ENCODE measurements at regions not wholly inside any gene's neighbourhood (a gene's known extent, or its start where the extent isn't known, plus 50 kb on each side); places are given as distances from the start of the nearest gene placed in this dataset.
"Not testable (repeated sequence)": the region's sequence is repeated elsewhere in the genome, so short reads cannot be mapped to it uniquely, and the experiment has no call there.

GRCh38 chr17:34024386-34024785 lies 230.7 kb upstream of the CCL2 start:
- no peaks in the 10 kb centered on the region for H3K36me3 ChIP-seq (replicated peaks in 1 of 2; ENCODE audit: control extremely low read depth in 1 of 2, control insufficient read depth in 1 of 2, extremely low read depth in 1 of 2, insufficient read depth in 2 of 2, low read length in 1 of 2)
- DNase-seq = no peak
- Mint-ChIP-seq H3K27me3 (peaks cover 35% of the 10 kb centered on the region), H3K27ac (no peak overlapping the region), H3K9me3 (ENCODE audit: insufficient read depth) (no peaks in the 10 kb centered on the region), H3K4me1 (no peaks in the 10 kb centered on the region), H3K4me3 (no peak overlapping the region)
- H3K4me2 ChIP-seq (replicated peaks; ENCODE audit: low read depth, low read length, poor library complexity, severe bottlenecking) = no peak overlapping the region
- H3K4me1 ChIP-seq (ENCODE audit: control insufficient read depth in 2 of 2, insufficient read depth in 2 of 2, low read length in 2 of 2) = no peaks in the 10 kb centered on the region
- no peak overlapping the region for H3K4me3 ChIP-seq (ENCODE audit: control extremely low read depth in 1 of 5, extremely low read depth in 1 of 5, insufficient read depth in 1 of 5, low read depth in 2 of 5, low read length in 4 of 5)
- CTCF ChIA-PET = no interaction called here
- 95% methylated on average over 3 of the region's 4 CpGs for WGBS (ENCODE audit: insufficient coverage)
- no peaks in the 10 kb centered on the region for H3K9me3 ChIP-seq (ENCODE audit: control extremely low read depth in 1 of 3, control insufficient read depth in 2 of 3, insufficient read depth in 1 of 3, low read length in 2 of 3)
- H3K27me3 ChIP-seq (replicated peaks in 1 of 4; ENCODE audit: control extremely low read depth in 1 of 4, control insufficient read depth in 3 of 4, insufficient read depth in 4 of 4, low read length in 3 of 4) = peaks cover 0 to 5% (median 1%) of the 10 kb centered on the region in 4 experiments
- no peaks in the 10 kb centered on the region for H4K20me1 ChIP-seq (ENCODE audit: control insufficient read depth, insufficient read depth, low read length, poor library complexity, severe bottlenecking)
- H3K27ac ChIP-seq (ENCODE audit: low read length in 2 of 2) = no peak overlapping the region
- ATAC-seq (ENCODE audit: low read depth) = no peak
- TF ChIP-seq EZH2 (IDR thresholded peaks at IDR 0.05; ENCODE audit: borderline replicate concordance, insufficient read depth, low read depth, low read length, poor library complexity, severe bottlenecking) (no peak), CTCF (IDR thresholded peaks at IDR 0.05) (no peak)
- intact Hi-C loops (cut with micrococcal nuclease) = no loop called here
- no peaks in the 10 kb centered on the region for H3K79me2 ChIP-seq (ENCODE audit: control insufficient read depth, insufficient read depth, low read length)
- H2AFZ ChIP-seq (ENCODE audit: insufficient read depth, low read depth, low read length, poor library complexity, severe bottlenecking) = no peak overlapping the region
- H3K9ac ChIP-seq (ENCODE audit: low read length) = no peak overlapping the region
- POLR2A ChIA-PET = no interaction called here

- intact Hi-C loops (cut with micrococcal nuclease) = no loop called here
- H3K79me2 ChIP-seq (ENCODE audit: control insufficient read depth, insufficient read depth, low read length) = no peaks in the 10 kb centered on the region
- TF ChIP-seq CTCF (IDR thresholded peaks at IDR 0.05) (no peak), EZH2 (IDR thresholded peaks at IDR 0.05; ENCODE audit: borderline replicate concordance, insufficient read depth, low read depth, low read length, poor library complexity, severe bottlenecking) (no peak)
- 67% methylated on average over 2 of the region's 2 CpGs for WGBS (ENCODE audit: insufficient coverage)
- no peak overlapping the region for H3K4me3 ChIP-seq (ENCODE audit: control extremely low read depth in 1 of 5, extremely low read depth in 1 of 5, insufficient read depth in 1 of 5, low read depth in 2 of 5, low read length in 4 of 5)
- ChIA-PET POLR2A (no interaction called here), CTCF (no interaction called here)
- Mint-ChIP-seq H3K4me3 (no peak overlapping the region), H3K27ac (no peak overlapping the region), H3K4me1 (no peaks in the 10 kb centered on the region), H3K9me3 (ENCODE audit: insufficient read depth) (no peaks in the 10 kb centered on the region), H3K27me3 (peaks cover 35% of the 10 kb centered on the region)
- no peak overlapping the region for H3K9ac ChIP-seq (ENCODE audit: low read length)
- no peak overlapping the region for H3K27ac ChIP-seq (ENCODE audit: low read length in 2 of 2)
- peaks cover 0 to 5% (median 1%) of the 10 kb centered on the region in 4 experiments for H3K27me3 ChIP-seq (replicated peaks in 1 of 4; ENCODE audit: control extremely low read depth in 1 of 4, control insufficient read depth in 3 of 4, insufficient read depth in 4 of 4, low read length in 3 of 4)
- H3K36me3 ChIP-seq (replicated peaks in 1 of 2; ENCODE audit: control extremely low read depth in 1 of 2, control insufficient read depth in 1 of 2, extremely low read depth in 1 of 2, insufficient read depth in 2 of 2, low read length in 1 of 2) = no peaks in the 10 kb centered on the region
- ATAC-seq (ENCODE audit: low read depth) = no peak
- H3K9me3 ChIP-seq (ENCODE audit: control extremely low read depth in 1 of 3, control insufficient read depth in 2 of 3, insufficient read depth in 1 of 3, low read length in 2 of 3) = no peaks in the 10 kb centered on the region
- DNase-seq = no peak
- no peak overlapping the region for H3K4me2 ChIP-seq (replicated peaks; ENCODE audit: low read depth, low read length, poor library complexity, severe bottlenecking)
- H4K20me1 ChIP-seq (ENCODE audit: control insufficient read depth, insufficient read depth, low read length, poor library complexity, severe bottlenecking) = no peaks in the 10 kb centered on the region
- no peaks in the 10 kb centered on the region for H3K4me1 ChIP-seq (ENCODE audit: control insufficient read depth in 2 of 2, insufficient read depth in 2 of 2, low read length in 2 of 2)
- H2AFZ ChIP-seq (ENCODE audit: insufficient read depth, low read depth, low read length, poor library complexity, severe bottlenecking) = no peak overlapping the region
Observed at GRCh38 chr17:34024806-34025551, 230.1 kb upstream of the CCL2 start.

GRCh38 chr17:34030601-34031000 lies 224.5 kb upstream of the CCL2 start:
- H3K9ac ChIP-seq (ENCODE audit: low read length); intact Hi-C loops (cut with micrococcal nuclease); H3K36me3 ChIP-seq (replicated peaks in 1 of 2; ENCODE audit: control extremely low read depth in 1 of 2, control insufficient read depth in 1 of 2, extremely low read depth in 1 of 2, insufficient read depth in 2 of 2, low read length in 1 of 2); POLR2A ChIA-PET; ATAC-seq (ENCODE audit: low read depth); H2AFZ ChIP-seq (ENCODE audit: insufficient read depth, low read depth, low read length, poor library complexity, severe bottlenecking); H3K4me3 Mint-ChIP-seq; H3K4me1 ChIP-seq (ENCODE audit: control insufficient read depth in 2 of 2, insufficient read depth in 2 of 2, low read length in 2 of 2); H3K9me3 ChIP-seq (ENCODE audit: control extremely low read depth in 1 of 3, control insufficient read depth in 2 of 3, insufficient read depth in 1 of 3, low read length in 2 of 3); CTCF ChIA-PET; H4K20me1 ChIP-seq (ENCODE audit: control insufficient read depth, insufficient read depth, low read length, poor library complexity, severe bottlenecking); H3K9me3 Mint-ChIP-seq (ENCODE audit: insufficient read depth); H3K27ac Mint-ChIP-seq; DNase-seq; H3K4me2 ChIP-seq (replicated peaks; ENCODE audit: low read depth, low read length, poor library complexity, severe bottlenecking); H3K27ac ChIP-seq (ENCODE audit: low read length in 2 of 2); H3K4me3 ChIP-seq (ENCODE audit: control extremely low read depth in 1 of 5, extremely low read depth in 1 of 5, insufficient read depth in 1 of 5, low read depth in 2 of 5, low read length in 4 of 5); H3K79me2 ChIP-seq (ENCODE audit: control insufficient read depth, insufficient read depth, low read length); H3K4me1 Mint-ChIP-seq; H3K27me3 ChIP-seq (replicated peaks in 1 of 4; ENCODE audit: control extremely low read depth in 1 of 4, control insufficient read depth in 3 of 4, insufficient read depth in 4 of 4, low read length in 3 of 4): not testable (repeated sequence)
- 81% methylated on average over 5 of the region's 7 CpGs for WGBS (ENCODE audit: insufficient coverage)
- H3K27me3 Mint-ChIP-seq = peaks cover 19% of the 10 kb centered on the region
